Neutrophil (primary cell): ENCODE measurements at regions not wholly inside any gene's neighbourhood (a gene's known extent, or its start where the extent isn't known, plus 50 kb on each side); places are given as distances from the start of the nearest gene placed in this dataset.

Experiments used
- H3K27ac ChIP-seq: fragments of 200-600 bp; sonication (generic); 2 replicates; pipeline ENCODE4 v1.5.1; 2016; ENCODE audit warnings: mild to moderate bottlenecking, moderate library complexity
- H3K27me3 ChIP-seq: fragments of 200-600 bp; sonication (generic); 2 replicates; pipeline ENCODE4 v1.6.0; 2016; ENCODE audit warnings: mild to moderate bottlenecking
- H3K36me3 ChIP-seq: fragments of 200-600 bp; sonication (generic); 2 replicates; pipeline ENCODE4 v1.5.1; 2017
- H3K4me1 ChIP-seq, 2 experiments: fragments of 200-600 bp in 1 of 2; sonication (generic) in 1 of 2; 1 replicate in 1 of 2; 2 replicates in 1 of 2; pipeline versions ENCODE4 v1.5.1 to v1.6.1; 2013 to 2016; ENCODE audit warnings: low read depth in 1 of 2, low read length in 1 of 2, mild to moderate bottlenecking in 1 of 2, moderate library complexity in 1 of 2; ENCODE audit not compliant: control insufficient read depth in 1 of 2, insufficient read depth in 1 of 2
- H3K4me3 ChIP-seq, 2 experiments: fragments of 200-600 bp in 1 of 2; sonication (generic) in 1 of 2; 1 replicate in 1 of 2; 2 replicates in 1 of 2; pipeline ENCODE4 v1.5.1; 2013 to 2016; ENCODE audit warnings: low read depth in 1 of 2, low read length in 1 of 2, mild to moderate bottlenecking in 1 of 2, moderate library complexity in 1 of 2
- H3K9me3 ChIP-seq: fragments of 200-600 bp; sonication (generic); 2 replicates; pipeline ENCODE4 v1.5.1; 2016
- TF ChIP-seq, protein P1 (sequence below): fragments of 200-600 bp; sonication (generic); IDR thresholded peaks from 2 replicates; pipeline ENCODE4 v1.5.1; 2016; ENCODE audit warnings: antibody characterized with exemption

DNA sequence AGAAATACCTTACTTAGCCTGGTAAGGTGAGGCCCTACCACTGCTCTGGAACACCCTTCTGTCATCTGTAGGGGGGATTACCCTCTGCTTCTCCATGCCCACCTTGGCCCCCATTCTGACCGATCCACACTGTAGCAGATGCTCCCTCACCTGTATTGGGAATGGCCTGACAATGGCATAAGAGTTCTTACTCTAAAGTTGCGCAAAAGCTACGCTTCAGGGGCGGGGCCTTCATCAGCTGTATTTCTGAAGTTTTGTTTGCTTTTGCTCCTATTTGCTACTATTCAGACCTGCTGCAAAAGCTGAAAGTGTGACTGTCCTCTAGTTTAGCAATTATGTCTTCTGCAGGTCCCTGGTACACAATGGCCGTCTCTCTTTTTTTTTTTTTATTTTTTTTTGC, 252.6 kb downstream of the TLE3 start:
- Histone ChIP-seq H3K9me3 (no peaks in the 10 kb centered on the region), H3K27ac (no peak overlapping the region), H3K27me3 (no peaks in the 10 kb centered on the region), H3K4me1 (no peaks in the 10 kb centered on the region), H3K36me3 (no peaks in the 10 kb centered on the region), H3K4me3 (no peak overlapping the region)
- TF ChIP-seq, protein P1, sequence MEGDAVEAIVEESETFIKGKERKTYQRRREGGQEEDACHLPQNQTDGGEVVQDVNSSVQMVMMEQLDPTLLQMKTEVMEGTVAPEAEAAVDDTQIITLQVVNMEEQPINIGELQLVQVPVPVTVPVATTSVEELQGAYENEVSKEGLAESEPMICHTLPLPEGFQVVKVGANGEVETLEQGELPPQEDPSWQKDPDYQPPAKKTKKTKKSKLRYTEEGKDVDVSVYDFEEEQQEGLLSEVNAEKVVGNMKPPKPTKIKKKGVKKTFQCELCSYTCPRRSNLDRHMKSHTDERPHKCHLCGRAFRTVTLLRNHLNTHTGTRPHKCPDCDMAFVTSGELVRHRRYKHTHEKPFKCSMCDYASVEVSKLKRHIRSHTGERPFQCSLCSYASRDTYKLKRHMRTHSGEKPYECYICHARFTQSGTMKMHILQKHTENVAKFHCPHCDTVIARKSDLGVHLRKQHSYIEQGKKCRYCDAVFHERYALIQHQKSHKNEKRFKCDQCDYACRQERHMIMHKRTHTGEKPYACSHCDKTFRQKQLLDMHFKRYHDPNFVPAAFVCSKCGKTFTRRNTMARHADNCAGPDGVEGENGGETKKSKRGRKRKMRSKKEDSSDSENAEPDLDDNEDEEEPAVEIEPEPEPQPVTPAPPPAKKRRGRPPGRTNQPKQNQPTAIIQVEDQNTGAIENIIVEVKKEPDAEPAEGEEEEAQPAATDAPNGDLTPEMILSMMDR = no peak

DNA sequence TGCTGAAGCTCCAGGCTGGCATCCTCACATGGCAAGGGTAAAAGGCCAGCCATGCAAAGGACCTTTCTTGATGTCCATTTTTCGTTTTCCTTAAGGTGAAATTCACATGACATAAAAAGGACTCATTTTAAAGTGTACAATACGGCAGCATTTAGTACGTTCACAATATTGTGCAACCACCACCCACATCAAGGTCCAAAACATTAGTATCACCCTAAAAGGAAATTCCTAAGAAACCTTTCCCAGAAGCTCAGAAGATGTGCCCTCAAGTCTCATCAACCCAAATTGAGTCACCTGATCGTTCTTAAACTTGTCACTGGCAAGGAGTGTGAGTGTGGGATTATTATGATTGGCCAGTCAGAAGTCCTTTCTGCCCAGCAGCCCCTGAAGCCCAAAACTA, 250.1 kb downstream of the TLE3 start:
- TF ChIP-seq, protein P1 = no peak
- H3K4me1 ChIP-seq = no peaks in the 10 kb centered on the region
- H3K9me3 ChIP-seq = no peaks in the 10 kb centered on the region
- no peak overlapping the region for H3K4me3 ChIP-seq
- H3K27me3 ChIP-seq = no peaks in the 10 kb centered on the region
- no peak overlapping the region for H3K27ac ChIP-seq
- H3K36me3 ChIP-seq = no peaks in the 10 kb centered on the region

DNA sequence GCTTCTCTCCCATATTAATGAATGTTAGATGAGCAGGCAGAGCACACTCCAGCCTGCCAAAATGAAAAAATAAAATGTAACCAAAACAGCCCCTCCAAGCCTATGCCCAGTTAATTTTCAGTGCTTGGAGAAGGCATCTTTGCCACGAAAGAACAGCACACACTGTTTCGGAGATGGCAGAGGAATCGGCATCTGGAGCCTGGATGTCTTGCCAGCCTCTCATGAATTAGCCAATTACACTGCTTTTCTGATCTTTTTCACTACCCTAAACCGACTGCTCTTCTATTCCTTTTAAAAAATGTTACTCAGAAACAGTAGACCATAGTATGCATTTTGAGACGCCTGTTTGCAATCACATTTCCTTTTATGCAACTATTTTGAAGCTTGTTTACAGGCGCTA, 249.6 kb downstream of the TLE3 start:
- no peaks in the 10 kb centered on the region for H3K27me3 ChIP-seq
- no peaks in the 10 kb centered on the region for H3K36me3 ChIP-seq
- no peaks in the 10 kb centered on the region for H3K9me3 ChIP-seq
- H3K4me1 ChIP-seq = no peaks in the 10 kb centered on the region
- no peak overlapping the region for H3K4me3 ChIP-seq
- TF ChIP-seq, protein P1 = no peak
- no peak overlapping the region for H3K27ac ChIP-seq

DNA sequence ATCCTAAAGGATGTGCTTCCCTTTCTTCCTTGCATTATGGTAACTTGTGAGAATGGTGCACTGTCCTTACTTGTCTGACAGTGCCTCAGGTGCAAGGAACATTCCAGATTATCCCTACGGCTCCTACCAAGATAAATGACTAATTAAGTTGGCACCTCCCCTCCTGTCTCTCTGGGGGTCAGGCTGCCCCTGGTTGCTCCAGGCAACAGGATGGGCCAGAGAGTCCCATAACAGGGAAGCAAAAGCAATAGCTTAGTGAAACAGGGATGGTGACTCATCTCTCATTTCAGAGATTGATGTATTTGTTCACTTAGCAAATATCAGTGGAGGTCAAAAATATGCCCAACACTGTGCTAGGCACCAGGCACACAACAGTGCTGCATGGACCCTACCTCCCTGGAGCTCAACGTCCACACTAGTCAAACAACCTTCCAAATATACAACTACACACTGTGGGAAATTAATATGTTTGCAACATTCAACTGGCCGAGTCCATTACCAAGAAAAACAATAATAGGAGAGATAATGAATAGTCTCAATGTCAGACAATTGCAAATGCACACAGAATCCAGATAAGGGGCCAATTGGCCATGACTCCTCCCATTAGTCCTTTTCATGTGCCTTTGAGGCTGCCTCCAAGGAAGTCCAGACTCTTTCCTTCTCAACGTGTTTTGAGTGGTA, 249.0 kb downstream of the TLE3 start:
- TF ChIP-seq, protein P1 = no peak
- Histone ChIP-seq H3K27ac (no peak overlapping the region), H3K27me3 (no peaks in the 10 kb centered on the region)

DNA sequence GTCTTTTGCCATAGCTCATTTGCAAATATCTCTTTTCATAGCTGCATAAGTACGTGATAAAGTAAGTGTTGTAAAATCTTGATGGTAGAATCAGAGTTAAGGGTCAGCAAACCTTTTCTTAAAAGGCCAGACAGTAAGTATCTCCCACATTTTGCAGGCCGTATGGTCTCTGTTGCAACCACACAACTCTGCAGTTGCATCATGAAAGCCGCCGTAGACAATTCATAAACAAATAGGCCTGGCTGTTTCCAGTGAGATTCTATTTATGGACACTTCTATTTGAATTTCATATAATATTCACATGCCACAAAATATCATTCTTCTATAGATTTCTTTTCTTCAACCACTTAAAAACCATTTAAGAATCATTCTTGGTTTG, 248.5 kb downstream of the TLE3 start:
- TF ChIP-seq, protein P1 = no peak
- H3K27me3 ChIP-seq = no peaks in the 10 kb centered on the region
- no peaks in the 10 kb centered on the region for H3K36me3 ChIP-seq
- H3K9me3 ChIP-seq = no peaks in the 10 kb centered on the region
- no peak overlapping the region for H3K4me3 ChIP-seq
- H3K4me1 ChIP-seq = no peaks in the 10 kb centered on the region
- H3K27ac ChIP-seq = no peak overlapping the region

More for the DNA sequence above, 249.0 kb downstream of the TLE3 start:
- Histone ChIP-seq H3K4me3 (no peak overlapping the region), H3K4me1 (no peaks in the 10 kb centered on the region), H3K9me3 (no peaks in the 10 kb centered on the region), H3K36me3 (no peaks in the 10 kb centered on the region)
